Activated T-helper 2 cell treated with anti-CD3 and anti-CD28 coated beads, Interferon-gamma antibody, Interleukin-2, Interleukin-4, amounts not matched to agents 10 μg/mL and 5 μg/mL and 100 μg/mL, durations not matched to agents 14 hours and 24 hours and 36 hours (primary cell): ENCODE measurements at regions not wholly inside any gene's neighbourhood (a gene's known extent, or its start where the extent isn't known, plus 50 kb on each side); places are given as distances from the start of the nearest gene placed in this dataset.
A peak's percentile ranks its signal among the peaks of the same experiment; 100 is the strongest.
"Not testable (repeated sequence)": the region's sequence is repeated elsewhere in the genome, so short reads cannot be mapped to it uniquely, and the experiment has no call there.

Source experiments
- DNase-seq: peaks from one replicate; pipeline ENCODE4 v3.0.0; 2021; ENCODE audit warnings: low spot score
- H3K27ac Mint-ChIP-seq: one replicate; pipeline ENCODE4 v1.8.0; 2021; ENCODE audit warnings: mixed read lengths
- H3K27me3 Mint-ChIP-seq: one replicate; pipeline ENCODE4 v1.8.0; 2021; ENCODE audit warnings: low read depth, mixed read lengths
- H3K36me3 Mint-ChIP-seq: one replicate; pipeline ENCODE4 v1.8.0; 2021; ENCODE audit warnings: low read depth, mixed read lengths
- H3K4me1 Mint-ChIP-seq: one replicate; pipeline ENCODE4 v1.8.0; 2021; ENCODE audit warnings: low read depth, mixed read lengths
- H3K4me3 Mint-ChIP-seq: one replicate; pipeline ENCODE4 v1.8.0; 2021; ENCODE audit warnings: low read depth, mild to moderate bottlenecking, moderate library complexity, mixed read lengths
- H3K9me3 Mint-ChIP-seq: one replicate; pipeline ENCODE4 v1.8.0; 2021; ENCODE audit warnings: mixed read lengths
- intact Hi-C: fragments of 100-400 bp; cut with micrococcal nuclease; formaldehyde crosslinking; loops from one replicate; pipeline ENCODE4 v1.15.1; 2023

DNA sequence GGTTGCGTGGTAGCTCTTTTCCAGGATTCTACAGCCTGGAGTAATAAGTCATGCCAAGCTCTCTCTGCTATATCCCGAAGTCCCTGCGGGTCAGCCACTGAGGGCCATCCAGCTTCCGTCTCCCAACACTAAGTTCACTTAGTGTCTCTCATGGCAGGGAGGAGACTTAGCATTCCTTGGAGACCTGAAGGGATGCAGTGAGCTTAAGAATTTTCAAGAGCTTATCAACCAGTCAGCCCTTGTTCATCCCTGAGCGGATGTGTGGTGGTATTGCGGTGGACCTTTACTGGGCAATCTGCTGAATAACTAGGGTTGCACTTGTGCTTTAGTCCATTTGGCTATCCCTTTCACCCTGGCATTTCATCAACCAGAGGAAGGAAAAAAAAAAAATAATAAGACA is 85.8 kb upstream of the ADGRA3 start:
- H3K4me3 Mint-ChIP-seq, H3K9me3 Mint-ChIP-seq, intact Hi-C loops, H3K27me3 Mint-ChIP-seq, H3K27ac Mint-ChIP-seq, DNase-seq, H3K36me3 Mint-ChIP-seq, H3K4me1 Mint-ChIP-seq: not testable (repeated sequence)

DNA sequence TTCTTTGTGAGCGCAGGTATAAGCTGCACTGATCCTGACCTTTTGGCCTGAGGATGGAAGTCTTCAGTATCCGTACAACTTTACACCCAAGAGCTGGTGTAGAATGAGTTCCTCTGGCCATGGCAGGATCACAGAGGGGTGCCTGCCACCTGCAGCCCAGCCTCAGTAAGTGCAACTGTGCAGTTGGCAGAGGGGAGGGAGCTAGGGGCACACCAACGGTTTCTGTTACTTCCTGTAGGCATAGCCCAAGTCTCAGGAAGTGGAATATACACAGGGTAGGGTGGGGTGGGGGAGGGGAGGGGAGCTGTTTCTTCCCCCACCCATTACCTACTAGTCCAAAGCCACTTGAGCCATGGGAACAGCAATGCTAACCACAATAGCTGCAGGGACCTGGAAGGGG is 85.4 kb upstream of the GBA3 start:
- Mint-ChIP-seq H3K9me3 (no peaks in the 10 kb centered on the region), H3K27me3 (peaks cover 2% of the 10 kb centered on the region), H3K4me1 (peaks cover 42% of the 10 kb centered on the region), H3K27ac (no peak overlapping the region), H3K36me3 (no peaks in the 10 kb centered on the region), H3K4me3 (no peak overlapping the region)
- peak; percentile 53 for DNase-seq
- intact Hi-C loops: loop anchor here (1.0 to 5.0 kb wide), 6 partner anchors 85 to 197 kb away; partner anchors contain the start of gene GBA3

DNA sequence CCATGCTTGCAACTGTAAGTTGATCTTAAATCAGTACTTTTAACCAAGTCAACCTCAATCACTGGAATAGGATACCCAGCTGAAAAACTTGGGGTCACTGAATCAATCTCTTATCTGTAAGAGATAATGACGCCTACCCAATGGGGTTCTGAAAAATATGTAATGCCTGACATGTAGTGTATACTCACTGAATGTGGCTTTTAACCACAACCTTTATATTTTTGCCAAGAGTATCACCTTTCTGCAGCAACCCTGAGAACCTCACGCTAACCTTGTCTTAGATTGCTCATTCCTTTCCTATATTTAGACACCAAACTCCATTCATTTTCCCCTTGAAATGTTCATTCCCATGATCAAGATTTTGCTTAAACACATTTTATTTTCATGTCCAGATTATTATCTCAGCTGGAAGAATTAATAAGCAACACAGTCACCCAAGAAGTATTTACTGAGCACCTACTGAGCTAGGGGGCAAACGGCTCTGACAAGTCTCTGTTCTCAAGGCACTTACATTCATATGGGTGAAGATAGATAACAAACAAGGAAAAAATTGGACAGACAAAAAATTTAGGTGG is 82.7 kb upstream of the GBA3 start:
- intact Hi-C loops: loop anchor here (2.0 to 10.0 kb wide), 6 partner anchors 63 to 365 kb away; partner anchors contain the start of gene GBA3
- peaks cover 42% of the 10 kb centered on the region for H3K4me1 Mint-ChIP-seq
- H3K9me3 Mint-ChIP-seq, H3K27me3 Mint-ChIP-seq, H3K36me3 Mint-ChIP-seq, DNase-seq: not testable (repeated sequence)
- H3K27ac Mint-ChIP-seq: peak overlapping the region; percentile 17
- H3K4me3 Mint-ChIP-seq: peak overlapping the region; percentile 23

DNA sequence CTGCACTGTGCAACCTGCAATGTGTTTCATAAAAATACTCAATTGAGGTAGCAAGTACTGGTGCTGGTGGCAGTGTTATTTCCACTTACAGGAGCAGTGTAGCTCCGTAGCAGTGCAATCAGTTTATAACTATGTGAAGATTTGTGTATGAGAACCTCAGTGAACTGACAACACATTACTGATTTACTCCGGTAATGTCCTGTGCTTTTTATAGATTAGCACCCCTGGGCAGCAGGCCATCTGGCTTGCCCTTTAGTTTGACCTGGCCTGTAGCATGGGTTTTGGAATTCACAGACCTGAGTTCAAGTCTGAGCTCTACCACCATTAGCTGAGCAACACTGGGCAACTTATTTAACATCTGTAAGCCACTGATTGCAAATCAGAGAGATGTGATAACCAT is 78.6 kb upstream of the GBA3 start:
- H3K4me1 Mint-ChIP-seq: peaks cover 16% of the 10 kb centered on the region
- no peak overlapping the region for H3K27ac Mint-ChIP-seq
- no peak overlapping the region for H3K4me3 Mint-ChIP-seq
- peaks cover 4% of the 10 kb centered on the region for H3K27me3 Mint-ChIP-seq
- intact Hi-C loops: loop anchor here (10.0 kb wide), 1 partner anchor 369 kb away; no protein-coding TSS in a partner anchor
- DNase-seq: no peak
- no peaks in the 10 kb centered on the region for H3K36me3 Mint-ChIP-seq
- H3K9me3 Mint-ChIP-seq: no peaks in the 10 kb centered on the region

DNA sequence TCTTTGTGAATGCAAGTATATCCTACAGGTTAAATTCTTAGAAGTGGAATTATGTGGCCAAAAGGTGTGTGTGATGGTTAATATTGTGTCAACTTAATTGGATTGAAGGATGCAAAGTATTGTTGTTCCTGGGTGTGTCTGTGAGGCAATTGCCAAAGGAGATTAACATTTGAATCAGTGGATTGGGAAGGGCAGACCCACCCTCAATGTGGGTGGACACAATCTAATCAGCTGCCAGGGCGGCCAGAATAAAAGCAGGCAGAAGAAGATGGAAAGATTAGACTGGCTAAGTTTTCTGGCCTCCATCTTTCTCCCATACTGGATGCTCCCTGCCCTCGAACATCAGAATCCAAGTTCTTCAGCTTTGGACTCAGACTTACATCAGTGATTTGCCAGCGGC is 76.2 kb upstream of the GBA3 start:
- Mint-ChIP-seq H3K27me3 (peaks cover 3% of the 10 kb centered on the region), H3K9me3 (no peaks in the 10 kb centered on the region), H3K27ac (no peak overlapping the region), H3K36me3 (no peaks in the 10 kb centered on the region), H3K4me1 (no peaks in the 10 kb centered on the region), H3K4me3 (no peak overlapping the region)
- intact Hi-C loops: loop anchor here (10.0 kb wide), 1 partner anchor 372 kb away; no protein-coding TSS in a partner anchor
- no peak for DNase-seq

DNA sequence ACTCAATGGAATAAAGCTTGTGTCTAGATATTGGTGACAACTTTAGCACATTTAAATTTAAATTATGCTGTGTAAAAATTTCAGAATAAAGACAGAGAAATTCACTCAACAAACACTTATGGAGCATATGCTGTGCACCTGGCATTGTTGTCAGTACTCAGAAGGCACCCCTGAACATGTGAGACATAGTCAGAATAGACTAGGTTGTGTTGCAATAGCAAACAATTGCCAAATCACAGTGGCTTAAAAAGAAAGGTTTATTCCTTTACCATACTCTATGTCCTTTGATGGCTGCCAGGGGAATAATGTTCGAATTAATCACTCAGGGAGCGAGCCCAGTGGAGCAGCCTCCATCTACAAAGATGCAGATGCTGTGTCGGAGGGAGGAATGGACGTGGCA is 72.6 kb upstream of the GBA3 start:
- H3K4me1 Mint-ChIP-seq, H3K27ac Mint-ChIP-seq, intact Hi-C loops: not testable (repeated sequence)

DNA sequence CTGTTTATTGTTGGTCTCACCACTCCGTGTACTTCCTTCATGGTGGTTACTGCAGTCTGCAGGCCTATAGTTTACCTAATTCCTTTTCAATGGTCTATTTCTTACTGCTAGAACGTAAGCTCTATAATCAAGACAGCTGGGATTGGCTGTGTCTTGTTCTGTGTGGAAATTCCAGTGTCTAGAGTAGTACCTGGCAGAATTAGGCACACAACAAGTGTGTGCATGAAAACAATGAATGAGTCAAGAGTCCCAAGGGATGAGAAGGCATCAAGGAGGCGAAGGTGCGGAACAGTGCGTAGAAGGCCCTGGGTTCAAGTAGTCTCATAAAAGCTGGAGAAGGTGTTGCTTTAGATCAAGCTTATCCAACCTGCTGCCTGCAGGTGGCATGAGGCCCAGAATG is 70.8 kb upstream of the GBA3 start:
- H3K9me3 Mint-ChIP-seq, DNase-seq, H3K27ac Mint-ChIP-seq, H3K27me3 Mint-ChIP-seq, H3K4me3 Mint-ChIP-seq, H3K36me3 Mint-ChIP-seq, H3K4me1 Mint-ChIP-seq, intact Hi-C loops: not testable (repeated sequence)

More for the DNA sequence above, 72.6 kb upstream of the GBA3 start:
- H3K4me3 Mint-ChIP-seq, H3K9me3 Mint-ChIP-seq, H3K36me3 Mint-ChIP-seq, H3K27me3 Mint-ChIP-seq, DNase-seq: not testable (repeated sequence)

DNA sequence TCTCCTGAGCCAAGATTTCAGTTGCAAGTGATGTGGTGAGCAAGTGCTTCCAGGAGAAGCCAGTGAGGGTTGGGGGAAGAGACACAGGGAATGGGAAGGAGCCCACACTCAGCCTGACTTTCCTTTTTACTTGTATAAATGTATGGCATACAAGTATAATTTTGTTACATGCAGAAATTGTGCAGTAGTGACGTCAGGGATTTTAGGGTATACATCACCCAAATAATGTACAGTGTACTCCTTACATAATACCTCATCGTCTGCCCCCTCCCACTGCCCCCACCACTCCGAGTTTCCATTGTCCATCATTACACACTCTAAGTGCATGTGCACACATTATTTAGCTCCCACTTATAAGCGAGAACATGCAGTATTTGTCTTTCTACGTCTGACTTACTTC is 68.7 kb upstream of the GBA3 start:
- H3K36me3 Mint-ChIP-seq, H3K27ac Mint-ChIP-seq, H3K9me3 Mint-ChIP-seq, H3K27me3 Mint-ChIP-seq, intact Hi-C loops, H3K4me1 Mint-ChIP-seq, DNase-seq, H3K4me3 Mint-ChIP-seq: not testable (repeated sequence)

DNA sequence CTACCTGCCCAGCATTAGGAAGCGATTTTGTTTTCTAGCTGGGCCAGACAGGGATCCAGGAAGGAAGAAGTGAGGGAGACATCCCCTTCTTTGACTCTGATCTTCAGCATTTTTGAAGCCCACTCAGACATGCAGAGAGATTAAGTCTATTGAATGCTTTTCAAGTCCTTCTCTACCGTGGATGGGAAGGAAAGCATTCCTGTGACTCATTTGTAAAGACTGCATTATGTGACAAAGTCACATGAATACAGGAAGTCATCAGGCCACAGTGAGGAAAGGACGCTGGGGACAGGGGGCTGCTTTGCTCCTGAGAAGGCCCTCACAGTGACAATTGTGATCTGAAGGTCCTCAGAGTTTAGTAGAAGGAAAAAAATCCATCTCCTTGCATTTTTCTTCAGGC is 67.4 kb upstream of the GBA3 start:
- no peaks in the 10 kb centered on the region for H3K4me1 Mint-ChIP-seq
- peaks cover 2% of the 10 kb centered on the region for H3K27me3 Mint-ChIP-seq
- no peaks in the 10 kb centered on the region for H3K36me3 Mint-ChIP-seq
- intact Hi-C loops: no loop called here
- H3K27ac Mint-ChIP-seq: no peak overlapping the region
- DNase-seq: no peak
- no peaks in the 10 kb centered on the region for H3K9me3 Mint-ChIP-seq
- no peak overlapping the region for H3K4me3 Mint-ChIP-seq

DNA sequence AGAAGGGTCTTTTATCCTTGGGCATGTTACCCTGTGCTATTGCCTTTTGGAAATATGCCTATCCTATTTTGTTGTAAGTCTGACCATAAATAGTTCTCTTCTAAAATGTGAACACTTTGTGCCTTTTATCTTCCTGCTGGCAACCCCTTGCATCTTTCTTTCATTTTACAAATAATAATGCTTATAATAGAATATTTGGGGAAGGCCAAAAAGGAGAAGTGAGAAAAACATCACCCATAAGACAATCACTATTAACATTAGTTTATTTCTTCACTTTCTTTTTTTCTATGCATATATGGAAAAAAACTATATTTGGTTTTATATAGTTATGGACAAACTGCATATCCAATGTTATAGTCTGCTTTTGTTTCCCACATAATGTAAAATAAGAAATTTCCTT is 64.9 kb upstream of the GBA3 start:
- H3K36me3 Mint-ChIP-seq, H3K27ac Mint-ChIP-seq, H3K27me3 Mint-ChIP-seq, H3K4me1 Mint-ChIP-seq, intact Hi-C loops, DNase-seq, H3K4me3 Mint-ChIP-seq, H3K9me3 Mint-ChIP-seq: not testable (repeated sequence)

DNA sequence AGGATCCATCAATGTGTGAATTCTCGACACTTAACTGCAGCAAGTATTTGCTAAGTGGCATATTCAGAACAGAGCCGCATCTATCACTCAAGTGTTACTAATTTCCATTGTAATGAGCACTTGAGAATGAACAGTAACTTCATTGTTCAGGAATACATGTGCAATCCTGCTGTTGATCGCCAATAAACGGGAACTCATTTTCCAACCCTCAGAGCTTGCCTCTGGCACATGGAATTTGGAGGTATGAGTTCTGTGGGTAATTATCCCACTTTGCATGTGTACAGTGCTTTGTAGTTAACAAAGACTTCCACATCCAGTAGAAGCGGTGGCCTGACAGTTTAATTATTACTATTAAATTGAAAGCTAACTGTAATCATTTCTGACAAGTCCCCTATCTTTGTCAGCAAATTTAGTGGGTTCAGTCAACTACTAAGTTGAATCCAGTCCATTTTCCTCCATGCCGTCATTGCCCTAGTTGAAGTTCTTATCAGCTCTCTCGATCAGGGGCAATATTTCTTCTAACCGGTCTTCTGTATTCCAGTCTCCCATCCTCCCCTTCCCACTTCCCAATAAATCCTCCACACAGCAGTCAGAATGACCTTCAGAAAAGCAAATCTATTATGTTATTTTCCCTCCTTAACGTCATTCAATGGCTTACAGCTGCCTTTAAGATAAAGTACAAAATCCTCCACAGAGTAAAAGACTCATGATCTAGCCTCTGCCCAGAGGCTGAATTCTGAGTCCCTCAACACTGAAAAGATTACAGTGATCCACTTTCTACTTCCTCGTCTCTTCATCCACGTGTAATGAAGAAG is 62.4 kb upstream of the GBA3 start:
- H3K4me1 Mint-ChIP-seq, intact Hi-C loops, H3K36me3 Mint-ChIP-seq, H3K27me3 Mint-ChIP-seq, H3K4me3 Mint-ChIP-seq, H3K27ac Mint-ChIP-seq, DNase-seq, H3K9me3 Mint-ChIP-seq: not testable (repeated sequence)

DNA sequence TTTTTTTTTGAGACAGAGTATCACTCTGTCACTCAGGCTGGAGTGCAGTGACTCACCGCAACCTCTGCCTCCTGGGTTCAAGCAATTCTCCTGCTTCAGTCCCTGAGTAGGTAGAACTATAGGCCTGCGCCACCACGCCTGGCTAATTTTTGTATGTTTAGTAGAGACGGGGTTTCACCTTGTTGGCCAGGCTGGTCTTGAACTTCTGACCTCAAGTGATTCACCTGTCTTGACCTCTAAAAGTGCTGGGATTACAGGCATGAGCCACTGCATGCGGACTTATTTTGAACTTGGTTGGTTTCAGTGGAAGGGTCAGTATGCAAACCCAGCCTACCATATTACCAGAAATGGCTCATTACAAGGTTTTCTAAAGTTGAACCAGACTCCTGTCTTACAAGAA is 61.6 kb upstream of the GBA3 start:
- H3K36me3 Mint-ChIP-seq, H3K4me1 Mint-ChIP-seq, H3K4me3 Mint-ChIP-seq, DNase-seq, H3K27ac Mint-ChIP-seq, intact Hi-C loops, H3K27me3 Mint-ChIP-seq, H3K9me3 Mint-ChIP-seq: not testable (repeated sequence)

DNA sequence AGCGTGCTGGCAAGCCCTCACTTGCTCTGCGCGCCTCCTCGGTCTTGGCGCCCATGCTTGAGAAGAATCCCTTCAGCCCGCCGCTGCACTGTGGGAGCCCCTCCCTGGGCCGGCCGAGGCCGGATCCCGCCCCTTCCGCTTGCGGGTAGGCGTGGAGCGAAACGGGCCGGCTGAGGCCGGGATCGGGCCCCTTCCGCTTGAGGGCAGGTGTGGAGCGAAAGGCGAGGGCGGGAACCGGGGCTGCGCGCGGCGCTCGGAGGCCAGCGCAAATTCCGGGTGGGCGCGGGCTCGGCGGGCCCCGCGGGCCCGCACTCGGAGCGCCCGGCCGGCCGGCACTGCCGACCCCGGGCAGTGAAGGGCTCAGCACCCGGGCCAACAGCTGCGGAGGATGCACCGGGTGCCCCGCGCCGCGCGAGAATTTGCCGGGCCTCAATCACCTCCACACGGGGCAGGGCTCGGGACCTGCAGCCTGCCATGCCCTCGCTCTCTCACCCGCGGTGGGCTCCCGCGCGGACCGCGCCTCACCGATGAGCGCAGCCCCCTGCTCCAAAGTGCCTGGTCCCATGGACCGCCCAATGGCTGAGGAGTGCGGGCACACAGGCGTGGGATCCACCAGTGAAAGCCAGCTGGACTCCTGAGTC is 58.1 kb upstream of the GBA3 start:
- H3K27me3 Mint-ChIP-seq: peaks cover 6% of the 10 kb centered on the region
- DNase-seq: no peak
- H3K9me3 Mint-ChIP-seq: peaks cover 9% of the 10 kb centered on the region
- intact Hi-C loops: no loop called here
- no peak overlapping the region for H3K4me3 Mint-ChIP-seq
- H3K4me1 Mint-ChIP-seq: no peaks in the 10 kb centered on the region
- no peak overlapping the region for H3K27ac Mint-ChIP-seq
- no peaks in the 10 kb centered on the region for H3K36me3 Mint-ChIP-seq
